GM19324 (cell line): ENCODE measurements at regions not wholly inside any gene's neighbourhood (a gene's known extent, or its start where the extent isn't known, plus 50 kb on each side); places are given as distances from the start of the nearest gene placed in this dataset.

Experiments used
- ATAC-seq: cut with Tn5 transposase; IDR thresholded peaks from one replicate; pipeline ENCODE4 v1.9.1; 2021; ENCODE audit warnings: mild to moderate bottlenecking, moderate library complexity; ENCODE audit not compliant: unreplicated experiment, low FRiP score

DNA sequence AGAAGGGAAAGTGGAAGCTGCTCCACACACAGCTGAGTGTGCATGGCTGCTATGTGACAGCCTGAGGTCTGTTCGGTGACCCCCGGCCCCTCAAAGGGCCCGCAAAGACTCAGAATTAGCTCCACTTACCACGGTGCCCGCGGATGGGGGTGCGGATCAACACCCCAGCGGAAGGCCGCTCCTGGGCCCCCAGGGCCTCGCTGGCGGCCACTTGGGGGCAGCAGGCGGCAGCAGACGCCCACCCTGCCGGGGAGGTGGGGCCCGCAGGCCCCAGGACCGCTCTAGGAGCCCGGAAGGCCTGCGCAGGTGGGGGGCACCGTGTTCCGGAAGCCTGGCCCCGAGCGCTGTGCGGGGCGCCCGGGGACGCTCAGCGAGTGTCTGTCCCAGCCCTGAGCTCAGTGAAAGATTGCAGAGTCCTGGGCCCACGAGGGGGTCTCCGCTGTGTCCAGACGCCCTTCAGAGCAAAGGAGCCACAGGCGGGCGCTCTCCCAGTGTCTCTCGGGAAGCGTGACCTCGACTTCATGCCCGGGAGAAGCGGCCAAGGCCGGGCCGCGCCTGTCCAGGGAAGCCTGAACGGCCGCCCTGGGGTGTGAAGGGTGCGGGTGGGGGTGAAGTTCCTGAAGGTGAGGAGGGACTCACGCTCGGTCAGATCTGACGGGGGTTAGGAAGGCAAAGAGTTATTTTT, 118.7 kb downstream of the VAPA start:
- no peak for ATAC-seq

DNA sequence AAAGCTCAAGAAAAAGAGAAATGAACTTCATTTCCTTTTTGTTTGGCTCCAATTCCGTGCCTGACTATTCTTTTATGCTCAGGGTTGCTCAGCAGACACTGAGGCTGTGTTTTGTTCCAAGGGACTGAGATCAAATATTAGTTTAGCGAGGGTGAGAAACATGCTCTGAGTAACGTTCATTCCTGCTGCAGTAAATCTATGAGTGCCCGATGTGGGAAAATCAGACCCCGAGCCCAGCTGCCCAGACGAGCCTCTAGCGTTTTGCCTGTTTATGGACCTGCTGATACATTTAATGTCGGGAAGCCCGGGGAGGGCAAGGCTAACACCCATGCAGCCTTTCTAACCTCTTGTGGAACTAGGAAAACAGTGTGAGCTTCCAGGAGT, 119.2 kb downstream of the VAPA start:
- ATAC-seq: no peak

DNA sequence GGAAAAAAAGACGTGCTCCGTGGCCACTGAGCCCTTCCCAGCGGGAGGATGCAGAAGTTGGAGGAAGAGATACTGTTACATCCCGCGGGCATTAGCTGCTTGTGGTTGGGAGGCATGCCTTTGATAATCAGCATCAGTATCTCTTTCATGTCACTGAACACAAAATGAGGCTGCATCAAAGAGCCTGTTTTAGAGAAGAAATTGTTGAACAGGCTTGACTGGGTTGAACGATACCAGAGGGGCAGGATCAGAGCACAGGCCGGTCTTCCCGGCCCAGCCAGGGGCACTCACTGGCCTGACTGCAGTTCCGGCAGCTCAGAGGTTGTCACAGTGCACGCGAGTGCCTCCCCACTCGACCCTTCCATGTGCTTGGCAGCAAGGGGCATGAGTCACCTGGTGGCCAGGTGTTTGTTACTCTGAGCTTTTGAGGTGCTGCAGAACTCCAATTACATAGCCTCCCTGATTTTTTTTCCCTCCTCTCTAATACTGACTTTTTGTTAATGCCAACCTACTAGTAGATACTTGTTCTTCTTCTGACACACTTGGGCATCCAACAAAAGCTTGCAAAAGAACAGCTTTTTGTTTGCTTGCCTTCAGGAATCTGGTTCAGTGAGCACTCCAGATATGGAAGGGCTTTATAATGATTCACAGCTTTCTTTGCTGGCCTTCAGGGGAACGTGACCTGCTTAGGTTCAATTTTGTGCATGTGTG, 121.6 kb downstream of the VAPA start:
- ATAC-seq: no peak

DNA sequence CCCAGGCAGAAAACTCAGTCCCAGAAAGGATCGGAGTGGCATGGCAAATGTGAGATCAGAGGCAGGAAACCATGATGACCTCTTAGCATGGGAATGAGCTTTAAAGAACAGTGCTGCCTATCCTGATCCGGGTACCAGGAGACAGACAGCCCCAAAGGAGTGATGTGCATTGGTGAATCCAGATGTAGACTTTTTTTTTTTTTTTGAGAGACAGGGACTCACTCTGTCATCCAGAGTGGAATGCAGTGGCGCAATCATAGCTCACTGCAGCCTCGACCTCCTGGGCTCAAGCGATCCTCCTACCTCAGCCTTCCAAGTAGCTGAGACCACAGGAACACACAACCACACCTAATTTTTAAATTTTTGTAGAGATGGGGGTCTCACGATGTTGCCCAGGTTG, 122.7 kb downstream of the VAPA start:
- ATAC-seq: no peak

DNA sequence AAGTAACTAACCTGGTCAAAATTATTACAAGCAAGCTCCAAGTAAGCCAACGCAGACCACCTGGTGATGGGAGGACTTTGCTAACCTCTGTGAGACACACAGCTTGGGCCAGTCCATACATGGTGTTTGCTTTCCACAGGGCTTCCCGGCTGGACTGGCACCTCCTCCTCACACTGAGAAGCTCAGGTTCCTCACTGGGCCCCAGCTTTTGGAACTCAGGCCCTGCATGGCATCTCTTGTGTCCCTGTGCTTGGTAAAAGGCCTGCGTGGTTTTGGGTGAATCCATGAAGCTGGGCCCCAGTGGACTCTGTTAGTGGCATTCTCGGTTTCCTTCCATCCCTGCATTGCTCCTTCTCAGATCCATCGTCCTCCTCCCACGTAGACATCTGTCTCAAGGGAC, 123.4 kb downstream of the VAPA start:
- no peak for ATAC-seq

DNA sequence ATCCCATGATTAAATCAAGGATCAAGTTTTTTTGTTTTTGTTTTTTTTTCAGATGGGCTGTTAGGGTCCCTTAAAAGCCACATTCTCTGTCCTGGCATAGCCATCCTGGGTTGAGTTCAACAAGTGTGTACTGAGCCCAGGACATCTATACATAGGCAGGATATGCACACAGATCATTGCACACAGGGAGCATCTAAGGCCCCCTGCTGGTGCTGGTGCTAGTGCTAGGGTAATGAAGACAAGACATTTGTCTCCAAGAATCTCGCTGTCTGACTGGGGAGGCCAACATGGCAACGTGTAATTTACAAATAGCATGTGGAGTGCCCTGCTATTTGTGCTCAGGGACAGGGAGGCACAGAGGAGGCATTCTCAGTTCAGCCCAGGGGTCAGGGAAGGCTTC, 124.5 kb downstream of the VAPA start:
- no peak for ATAC-seq

DNA sequence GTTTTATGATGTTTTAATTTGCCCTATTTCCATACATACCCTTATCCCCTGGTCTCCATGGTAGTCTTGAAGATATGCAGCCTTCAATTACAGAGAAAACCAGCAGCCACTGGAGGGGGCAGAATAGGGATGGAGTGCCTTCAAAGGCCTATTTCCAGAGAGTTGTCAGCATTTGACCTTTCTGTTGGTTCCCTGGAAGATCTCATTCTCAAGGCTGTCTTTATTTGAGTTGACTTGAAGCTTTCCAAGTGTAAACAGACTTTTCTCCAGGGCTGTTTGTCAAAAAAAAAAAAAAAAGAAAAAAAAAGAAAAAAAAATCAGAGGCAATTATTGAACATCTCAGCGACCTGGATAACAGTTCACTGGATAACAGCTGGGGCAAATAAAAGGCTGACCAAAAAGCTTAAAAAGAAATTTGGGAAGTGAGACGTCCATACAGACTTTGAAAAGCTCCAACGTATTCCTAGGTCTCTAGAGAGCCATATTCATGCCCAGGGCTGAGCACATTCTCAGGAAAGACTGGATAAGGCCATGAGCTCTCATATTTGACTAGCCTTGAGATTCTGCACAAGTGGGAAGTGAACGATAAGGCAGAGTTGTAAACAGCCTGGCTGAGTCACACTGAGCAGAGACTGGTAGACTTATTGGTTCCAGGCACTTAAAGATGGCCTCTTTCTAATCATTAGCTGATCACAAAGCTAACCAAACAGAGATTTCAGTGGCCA, 126.6 kb downstream of the VAPA start:
- ATAC-seq: no peak

DNA sequence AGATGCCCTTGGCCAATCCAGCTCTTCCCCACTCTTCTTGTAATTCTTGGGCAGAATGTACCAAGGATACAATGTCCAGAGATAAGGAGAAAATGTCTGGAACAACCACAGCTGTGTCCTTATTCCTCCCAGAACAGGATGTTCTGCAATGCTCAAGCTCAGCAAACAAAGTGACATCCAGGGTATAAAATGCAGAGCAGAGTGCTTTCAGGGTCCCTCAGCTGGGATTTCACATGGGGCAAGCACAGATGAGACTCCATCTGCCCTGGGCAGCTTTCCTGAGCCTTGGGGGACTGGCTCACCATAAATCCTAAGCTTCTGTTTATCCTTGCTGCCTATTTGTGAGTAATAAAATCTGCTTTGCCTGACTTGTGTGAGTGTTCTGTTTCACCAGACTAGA, 127.4 kb downstream of the VAPA start:
- ATAC-seq: no peak

DNA sequence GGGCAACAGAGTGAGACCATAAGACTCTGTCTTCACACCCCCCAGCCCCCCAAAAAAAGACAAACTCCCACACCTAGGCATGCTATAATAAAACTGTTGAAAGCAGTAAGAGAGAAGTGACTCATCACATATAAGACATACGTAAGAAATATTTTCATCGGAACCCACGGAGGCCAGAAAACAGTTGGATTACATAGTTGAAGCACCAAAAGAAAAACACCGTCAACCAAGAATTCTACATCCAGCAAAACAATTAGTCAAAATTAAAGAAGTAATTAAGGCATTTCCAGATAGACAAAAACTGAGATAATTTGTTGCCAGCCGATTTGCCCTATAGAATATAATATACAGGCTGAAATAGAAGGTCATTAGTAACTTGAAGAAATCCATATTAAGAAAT, 128.7 kb downstream of the VAPA start:
- no peak for ATAC-seq

DNA sequence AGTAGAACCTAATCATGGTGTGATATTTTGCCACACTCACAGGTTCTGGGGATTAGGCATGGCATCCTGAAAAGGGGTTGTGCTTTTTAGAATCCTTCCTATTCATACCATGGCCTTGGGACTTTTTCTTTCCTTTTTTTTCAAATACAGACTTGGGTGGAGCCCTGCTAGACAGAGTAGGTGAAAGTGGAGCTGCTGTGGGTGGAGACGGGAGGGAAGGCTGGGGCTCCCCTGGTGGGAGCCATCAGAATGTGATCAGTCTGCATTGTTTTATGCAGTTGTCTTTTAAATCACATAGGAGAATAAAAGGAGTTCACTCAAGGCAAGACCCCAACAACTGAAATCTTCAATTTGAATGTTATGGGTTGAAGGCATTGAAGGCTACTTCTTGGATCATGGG, 130.2 kb downstream of the VAPA start:
- ATAC-seq: no peak

DNA sequence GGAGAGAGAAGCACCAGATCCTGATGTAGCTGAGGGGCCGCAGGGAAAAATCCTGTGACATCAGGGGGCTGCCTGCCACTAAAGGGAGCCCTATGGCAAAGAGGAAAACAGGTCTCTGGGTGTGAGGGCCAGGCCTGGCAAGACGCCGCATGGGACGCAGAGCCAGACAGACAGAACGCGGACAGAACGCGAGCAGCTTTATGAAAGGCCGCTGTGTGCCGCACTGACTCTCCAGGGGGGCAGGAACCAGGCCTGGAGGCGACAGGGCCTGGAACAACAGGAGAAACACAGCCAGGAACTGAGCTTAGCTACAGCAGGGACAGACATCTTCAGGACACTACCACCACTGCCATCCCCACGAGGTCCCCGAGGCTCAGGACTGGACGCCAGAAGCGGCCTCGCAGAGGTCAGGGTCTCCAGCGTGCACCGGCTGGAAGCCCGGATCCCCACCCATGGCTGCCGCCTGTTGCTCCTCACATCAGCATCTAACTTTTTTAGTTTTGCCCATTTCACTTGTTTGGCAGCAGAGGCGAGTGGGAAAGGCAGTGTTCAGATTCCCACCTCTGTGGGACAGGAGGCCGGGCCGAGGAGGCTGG, 131.6 kb downstream of the VAPA start:
- ATAC-seq: no peak

DNA sequence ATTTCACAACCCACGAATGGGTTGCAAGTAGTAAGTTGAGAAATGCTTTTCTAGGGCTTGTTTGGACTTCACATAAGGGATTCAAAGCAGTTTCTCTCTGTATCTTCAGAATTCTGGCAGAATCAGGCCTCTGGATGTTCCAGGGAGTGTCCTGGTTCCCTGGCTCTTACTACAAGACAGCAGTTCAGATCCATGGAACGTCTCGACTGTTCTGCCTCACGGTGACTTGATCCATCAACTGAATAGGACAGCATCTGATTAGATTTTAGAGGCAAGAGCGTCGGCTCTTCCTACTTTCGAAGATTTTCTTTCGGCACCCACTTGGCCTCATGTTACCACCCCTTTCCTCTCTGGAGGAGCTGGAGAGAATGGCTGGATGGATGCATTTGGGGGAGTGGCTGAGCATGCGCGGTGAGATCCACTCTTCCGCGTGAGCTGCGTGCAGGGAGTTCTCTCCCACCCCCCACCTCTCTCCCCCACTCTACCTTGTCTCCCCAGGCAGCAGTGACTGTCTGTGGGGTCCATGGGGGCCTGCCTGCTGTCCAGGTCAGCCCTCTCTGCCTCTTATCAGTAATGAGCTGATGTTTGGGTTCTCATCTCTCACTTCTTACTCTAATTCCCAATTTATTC, 132.5 kb downstream of the VAPA start:
- ATAC-seq: no peak

DNA sequence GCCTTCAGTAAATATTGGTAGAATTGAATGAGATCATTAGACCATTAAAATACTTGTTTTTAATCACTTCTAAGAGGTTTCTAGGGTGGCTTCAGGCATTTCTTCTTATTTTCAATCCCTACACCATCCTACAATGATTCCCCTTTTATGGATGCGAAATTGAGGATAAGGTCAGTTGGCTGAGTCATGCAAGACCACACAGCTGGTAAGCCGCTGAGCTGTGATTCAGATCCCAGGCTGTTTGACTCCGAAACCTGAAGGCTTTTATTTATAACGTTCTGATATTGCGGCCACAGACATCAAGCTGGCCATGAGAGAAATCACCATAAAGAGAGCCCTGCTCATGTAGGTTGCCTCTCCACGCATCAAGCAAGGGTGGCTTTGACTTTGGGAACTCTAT, 133.4 kb downstream of the VAPA start:
- ATAC-seq: no peak

DNA sequence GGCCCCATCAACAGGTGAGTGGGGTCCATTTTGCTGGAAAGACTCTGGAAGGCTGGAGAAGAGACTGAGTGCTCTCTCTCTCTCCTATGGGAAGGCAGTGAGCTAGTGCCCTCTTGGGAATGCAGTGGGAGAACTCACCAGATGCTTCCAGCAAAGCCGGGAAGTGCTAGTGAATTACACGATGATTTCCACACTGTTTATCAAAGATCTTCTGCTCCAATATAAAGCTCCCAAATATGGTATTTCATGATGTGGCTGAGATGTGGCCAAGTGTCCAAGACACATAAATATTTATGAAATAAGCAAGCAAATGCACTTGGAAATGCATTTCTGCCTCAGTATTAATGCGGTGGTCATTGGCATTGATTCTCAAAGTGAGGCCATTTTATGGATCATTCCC, 135.9 kb downstream of the VAPA start:
- ATAC-seq: no peak

DNA sequence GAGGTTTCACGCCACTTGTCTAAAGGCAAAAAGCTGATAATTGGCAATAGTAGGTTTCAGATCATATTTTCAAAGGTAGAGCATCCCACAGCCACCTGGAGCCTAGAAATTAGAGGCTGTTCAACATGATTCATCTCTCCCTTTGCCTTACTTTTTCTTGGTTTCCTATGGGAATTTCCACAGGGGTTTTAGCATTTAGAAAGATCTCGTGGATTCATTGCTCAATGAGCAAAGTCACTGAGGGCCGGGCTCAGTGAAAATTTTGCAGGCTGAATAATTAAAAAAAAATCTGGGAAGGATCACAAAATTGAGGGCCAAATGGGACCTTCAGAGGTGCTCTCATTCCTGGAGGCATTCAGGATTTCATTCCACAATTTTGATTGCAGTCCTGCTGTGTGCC, 137.1 kb downstream of the VAPA start:
- ATAC-seq: no peak

DNA sequence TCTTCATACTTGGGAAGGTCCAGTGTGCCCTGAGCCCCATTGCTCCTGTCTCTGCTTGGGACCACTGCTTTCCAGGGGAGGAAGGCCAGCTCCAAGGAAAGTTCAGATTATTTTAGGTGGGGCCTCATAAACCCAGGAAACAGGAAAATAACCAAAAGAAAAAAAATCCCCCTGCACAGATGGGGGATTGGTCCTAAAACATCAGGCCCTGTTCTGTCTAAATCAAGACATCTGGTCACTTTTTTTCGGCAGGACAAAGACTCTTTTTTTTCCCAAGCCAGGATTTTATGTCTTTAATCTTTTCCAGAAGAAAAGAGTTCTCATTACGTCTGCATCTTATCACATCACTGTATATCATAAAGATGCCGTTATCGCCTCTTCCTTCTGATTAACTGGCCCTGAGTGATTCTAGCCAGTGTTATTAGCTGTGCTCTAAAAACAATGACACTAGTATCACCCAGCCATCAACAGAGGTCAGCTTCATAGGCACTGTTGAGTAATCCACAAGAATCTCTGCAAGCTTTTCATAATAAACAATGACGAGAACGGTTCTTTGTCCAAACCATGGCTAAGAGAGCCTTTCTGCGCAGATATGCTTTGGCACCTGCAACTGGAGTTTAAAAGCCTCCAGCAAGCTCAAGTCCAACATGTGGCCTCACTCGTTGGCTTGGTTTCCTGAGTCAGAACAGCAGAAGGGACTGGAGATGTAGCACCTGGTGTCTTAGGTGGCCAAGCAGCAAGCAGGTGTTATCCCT, 138.2 kb downstream of the VAPA start:
- ATAC-seq: no peak

DNA sequence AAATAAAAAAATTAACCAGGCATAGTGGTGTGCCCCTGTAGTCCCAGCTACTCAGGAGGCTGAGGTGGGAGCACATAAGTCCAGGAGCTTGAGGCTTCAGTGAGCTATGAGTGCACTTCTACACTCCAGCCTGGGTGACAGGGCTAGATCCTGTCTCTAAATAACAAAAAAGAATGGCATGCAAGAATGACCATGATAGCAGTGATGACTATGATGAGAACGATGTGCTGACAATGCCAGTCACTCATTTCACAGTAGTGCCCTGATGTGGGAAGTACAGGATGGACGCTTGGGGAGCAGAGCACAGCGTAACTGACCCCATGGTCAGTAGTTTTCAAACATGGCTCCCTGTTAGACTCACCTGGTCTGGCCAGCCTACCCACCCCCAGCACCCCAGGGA, 139.1 kb downstream of the VAPA start:
- ATAC-seq: no peak

DNA sequence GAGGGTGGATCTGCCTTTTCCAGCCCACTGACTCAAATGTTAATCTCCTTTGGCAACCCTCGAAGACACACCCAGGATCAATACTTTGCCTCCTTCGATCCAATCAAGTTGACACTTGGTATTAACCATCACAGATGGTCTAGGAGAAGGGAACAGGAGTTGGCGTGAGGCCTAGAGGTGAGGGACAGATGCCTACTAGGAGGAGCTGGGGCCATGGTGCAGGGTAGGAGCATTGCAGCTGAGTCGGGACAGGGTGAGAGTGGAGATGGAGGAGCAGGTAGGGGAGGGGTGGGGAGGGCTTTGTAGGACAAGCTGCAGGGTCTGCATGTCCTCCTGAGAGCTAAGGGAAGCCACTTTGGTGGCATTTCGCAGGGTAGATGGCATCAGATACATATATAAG, 140.0 kb downstream of the VAPA start:
- ATAC-seq: no peak

DNA sequence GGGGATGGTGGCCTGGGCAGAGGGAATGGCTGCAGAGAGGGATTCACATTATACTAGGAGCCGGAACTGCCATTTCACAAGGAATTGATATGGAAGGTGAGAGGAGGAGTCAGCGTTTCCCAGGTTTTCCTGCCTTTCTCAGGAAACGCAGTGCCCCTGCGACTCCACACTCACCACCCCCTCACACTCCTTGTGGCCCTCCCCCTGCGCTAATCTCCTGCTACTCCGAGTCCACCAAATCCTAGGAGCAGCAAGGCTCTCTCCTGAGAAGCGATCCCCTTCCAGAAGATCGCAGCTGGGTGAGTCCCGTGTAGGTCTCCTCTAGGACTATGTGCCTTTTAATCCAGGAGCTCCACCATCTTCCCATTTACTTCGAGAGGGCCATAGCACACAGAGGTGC, 140.6 kb downstream of the VAPA start:
- no peak for ATAC-seq

DNA sequence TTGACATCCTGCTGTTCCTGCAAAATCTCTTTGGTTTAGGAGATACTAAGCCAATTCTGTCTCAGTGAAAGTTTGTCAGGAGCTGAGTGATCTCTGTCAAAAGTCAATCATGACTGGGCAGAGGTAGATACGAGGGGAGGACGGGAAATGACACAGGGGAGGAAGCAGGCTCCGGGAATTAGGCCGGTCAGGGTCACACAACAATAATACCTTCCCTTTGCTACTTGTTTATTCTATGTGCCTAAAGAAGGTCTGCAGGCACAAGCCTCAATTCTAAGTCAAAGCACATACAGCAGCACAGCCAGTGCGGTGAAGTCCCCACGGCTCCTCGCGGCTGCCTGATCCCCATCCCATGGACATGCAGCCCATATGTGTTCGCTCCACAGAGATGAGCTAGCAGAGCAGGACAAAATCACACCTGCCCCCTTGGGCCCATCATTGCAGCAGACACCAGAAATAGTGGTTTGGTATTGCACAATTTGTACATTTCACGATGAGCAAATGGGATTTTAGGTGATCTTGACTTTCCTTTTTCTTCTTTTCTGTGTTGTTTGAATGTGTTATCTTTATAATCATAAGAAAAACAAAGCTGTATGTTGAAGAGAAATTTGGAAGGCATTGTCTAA, 141.4 kb downstream of the VAPA start:
- no peak for ATAC-seq
